IMR-90 (cell line): ENCODE measurements at regions not wholly inside any gene's neighbourhood (a gene's known extent, or its start where the extent isn't known, plus 50 kb on each side); places are given as distances from the start of the nearest gene placed in this dataset.
"Not testable (repeated sequence)": the region's sequence is repeated elsewhere in the genome, so short reads cannot be mapped to it uniquely, and the experiment has no call there.

Experiments used
- ATAC-seq: fragments of 200-7000 bp; cut with Tn5 transposase; 2 replicates; pipeline ENCODE4 v1.9.1; 2020; ENCODE audit warnings: low read depth, mild to moderate bottlenecking, moderate library complexity
- BruUV-seq: library from RNA; stranded (reverse); fragments of 400-500 nt; replicated peaks from 2 replicates; lab custom pipeline; 2021; lab: Mats Ljungman, UMichigan
- CTCF ChIA-PET: fragments of 300-600 bp; formaldehyde crosslinking; extraction: SDS; loops from one replicate; lab custom pipeline; 2021; ENCODE audit warnings: antibody characterized with exemption; lab: Yijun Ruan, JAX
- POLR2A ChIA-PET: fragments of 300-600 bp; sonication (Branson Sonifier 250); formaldehyde crosslinking; loops from one replicate; lab custom pipeline; 2022; ENCODE audit warnings: antibody characterized with exemption; ENCODE audit not compliant: unreplicated experiment; lab: Charles Lee
- DNase-seq: peaks from one replicate; pipeline ENCODE4 v3.0.0; 2013
- H2AFZ ChIP-seq: replicated peaks from 2 replicates; pipeline ENCODE3; 2013; ENCODE audit warnings: low read length, mild to moderate bottlenecking; ENCODE audit not compliant: poor library complexity
- H2AK5ac ChIP-seq: 2 replicates; pipeline ENCODE4 v1.6.1; 2013; ENCODE audit warnings: low read depth, low read length, inconsistent platforms
- H2AK9ac ChIP-seq: replicated peaks from 2 replicates; pipeline ENCODE3; 2013; ENCODE audit warnings: mild to moderate bottlenecking, low read depth, low read length, moderate library complexity; ENCODE audit not compliant: poor library complexity
- H2BK120ac ChIP-seq: 2 replicates; pipeline ENCODE4 v1.6.1; 2013; ENCODE audit warnings: low read depth, low read length, inconsistent platforms
- H2BK15ac ChIP-seq: 3 replicates; pipeline ENCODE4 v1.6.1; 2013; ENCODE audit warnings: low read depth, low read length, inconsistent platforms
- H2BK20ac ChIP-seq: 2 replicates; pipeline ENCODE4 v1.6.1; 2013; ENCODE audit warnings: low read depth, mild to moderate bottlenecking, inconsistent platforms, low read length, moderate library complexity
- H2BK5ac ChIP-seq: 2 replicates; pipeline ENCODE4 v1.6.1; 2013; ENCODE audit warnings: mild to moderate bottlenecking, low read depth, low read length, inconsistent platforms; ENCODE audit not compliant: poor library complexity, severe bottlenecking
- H3K14ac ChIP-seq: replicated peaks from 2 replicates; pipeline ENCODE4 v1.6.1; 2013; ENCODE audit warnings: low read depth, low read length, inconsistent platforms
- H3K18ac ChIP-seq: 2 replicates; pipeline ENCODE4 v1.6.1; 2013; ENCODE audit warnings: low read depth, low read length, control low read depth
- H3K23ac ChIP-seq: 2 replicates; pipeline ENCODE4 v1.6.1; 2013; ENCODE audit warnings: low read depth, low read length, inconsistent platforms
- H3K27ac ChIP-seq: 2 replicates; pipeline ENCODE4 v1.5.1; 2013; ENCODE audit warnings: mild to moderate bottlenecking, control low read depth, low read length; ENCODE audit not compliant: insufficient read depth
- H3K27me3 ChIP-seq: 2 replicates; pipeline ENCODE4 v1.6.1; 2013; ENCODE audit warnings: low read length; ENCODE audit not compliant: control insufficient read depth, insufficient read depth
- H3K36me3 ChIP-seq: 2 replicates; pipeline ENCODE4 v1.6.1; 2013; ENCODE audit warnings: low read length, mixed read lengths; ENCODE audit not compliant: control insufficient read depth, insufficient read depth
- H3K4ac ChIP-seq: 2 replicates; pipeline ENCODE4 v1.6.1; 2013; ENCODE audit warnings: low read depth, low read length, inconsistent platforms
- H3K4me1 ChIP-seq: 2 replicates; pipeline ENCODE4 v1.6.1; 2013; ENCODE audit warnings: low read length, mixed read lengths; ENCODE audit not compliant: control insufficient read depth, insufficient read depth
- H3K4me2 ChIP-seq: 2 replicates; pipeline ENCODE4 v1.6.1; 2013; ENCODE audit warnings: low read depth, mild to moderate bottlenecking, control low read depth, low read length, moderate library complexity
- H3K4me3 ChIP-seq: 2 replicates; pipeline ENCODE4 v1.5.1; 2013; ENCODE audit warnings: low read depth, mild to moderate bottlenecking, control low read depth, low read length, moderate library complexity; ENCODE audit not compliant: insufficient read depth
- H3K56ac ChIP-seq: 2 replicates; pipeline ENCODE4 v1.6.1; 2013; ENCODE audit warnings: low read length, inconsistent platforms; ENCODE audit not compliant: insufficient read depth; ENCODE audit errors: extremely low read depth
- H3K79me1 ChIP-seq, 2 experiments: 2 replicates each; pipeline ENCODE4 v1.6.1; 2013; ENCODE audit warnings: low read length in 2 of 2, inconsistent platforms in 1 of 2, low read depth in 1 of 2
- H3K9ac ChIP-seq: 2 replicates; pipeline ENCODE4 v1.6.1; 2013; ENCODE audit warnings: low read depth, low read length, control low read depth
- H3K9me1 ChIP-seq: 2 replicates; pipeline ENCODE4 v1.6.1; 2013; ENCODE audit warnings: low read length, inconsistent platforms; ENCODE audit not compliant: insufficient read depth
- H3K9me3 ChIP-seq: 2 replicates; pipeline ENCODE4 v1.6.1; 2013; ENCODE audit warnings: low read length; ENCODE audit not compliant: control insufficient read depth, insufficient read depth
- H4K20me1 ChIP-seq: 2 replicates; pipeline ENCODE4 v1.6.1; 2013; ENCODE audit warnings: low read length, inconsistent platforms; ENCODE audit not compliant: insufficient read depth
- H4K5ac ChIP-seq: 2 replicates; pipeline ENCODE4 v1.6.1; 2013; ENCODE audit warnings: mild to moderate bottlenecking, low read depth, low read length, control low read depth
- H4K8ac ChIP-seq, 2 experiments: 2 replicates each; pipeline ENCODE4 v1.6.1; 2013; ENCODE audit warnings: low read depth in 2 of 2, low read length in 2 of 2, control low read depth in 1 of 2, inconsistent platforms in 1 of 2
- H4K91ac ChIP-seq: 2 replicates; pipeline ENCODE4 v1.6.1; 2013; ENCODE audit warnings: low read depth, low read length, inconsistent platforms; ENCODE audit not compliant: insufficient read depth
- whole genome bisulfite sequencing, 2 experiments: methylation state at CpG; one replicate each; pipeline versions ENCODE4 v1.1.5 to v1.1.7; 2013; ENCODE audit warnings: missing lambda C conversion rate in 2 of 2; ENCODE audit not compliant: insufficient read length in 1 of 2; ENCODE audit errors: extremely low coverage in 2 of 2; 5-methylcytosine and 5-hydroxymethylcytosine counted together
- dilution Hi-C: fragments of 300-500 bp; cut with HindIII; formaldehyde crosslinking; loops from one replicate; pipeline ENCODE4 v1.14.3; 2018; ENCODE audit warnings: low sequenced_read_pairs; ENCODE audit not compliant: unreplicated experiment
- in situ Hi-C: fragments of 300-500 bp; cut with MboI; formaldehyde crosslinking; loops from 3 replicates; pipeline ENCODE4 v1.14.3; 2019; ENCODE audit warnings: low sequenced_read_pairs, inconsistent platforms, mixed read lengths
- intact Hi-C: fragments of 100-400 bp; cut with micrococcal nuclease; formaldehyde crosslinking; loops from 2 replicates; pipeline ENCODE4 v1.10.0; 2022

DNA sequence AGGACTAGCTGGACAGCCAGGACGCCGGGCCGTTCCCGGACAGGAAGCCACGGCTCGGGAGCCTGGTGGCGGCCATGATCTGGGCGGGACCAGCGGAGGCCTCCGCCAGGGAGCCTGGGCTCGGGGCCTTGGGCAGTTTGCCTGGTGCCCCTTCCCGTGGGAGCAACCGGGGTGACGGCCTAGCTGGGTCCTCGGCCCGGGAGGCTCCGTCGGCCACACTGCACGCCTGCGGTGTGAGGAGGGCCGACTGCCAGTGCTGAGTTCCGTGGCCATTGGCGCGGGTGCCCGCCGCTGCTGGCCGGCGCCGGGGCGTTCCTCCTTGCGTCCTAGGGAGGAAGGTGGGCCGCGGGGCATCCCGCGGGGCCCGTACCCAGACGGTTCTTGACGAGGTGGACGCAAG lies 171.6 kb downstream of the PLS3 start:
- H2BK120ac ChIP-seq, dilution Hi-C loops, POLR2A ChIA-PET, in situ Hi-C loops, H3K4me2 ChIP-seq, H3K9me1 ChIP-seq, H4K5ac ChIP-seq, H2AFZ ChIP-seq, intact Hi-C loops, ATAC-seq, H3K27me3 ChIP-seq, H2AK9ac ChIP-seq, H2BK20ac ChIP-seq, H3K18ac ChIP-seq, H4K20me1 ChIP-seq, BruUV-seq, H2BK5ac ChIP-seq, H2BK15ac ChIP-seq, H3K4ac ChIP-seq, H4K91ac ChIP-seq, H3K14ac ChIP-seq, H3K9ac ChIP-seq, H3K4me1 ChIP-seq, H3K23ac ChIP-seq, H3K27ac ChIP-seq, H4K8ac ChIP-seq, H2AK5ac ChIP-seq, H3K9me3 ChIP-seq, H3K36me3 ChIP-seq, DNase-seq, H3K79me1 ChIP-seq, H3K56ac ChIP-seq, H3K4me3 ChIP-seq, CTCF ChIA-PET: not testable (repeated sequence)
- no CpG with 5 or more reads among the region's 39 CpGs for WGBS, 2 experiments
